Liver (tissue), 8 donors: ENCODE measurements at regions not wholly inside any gene's neighbourhood (a gene's known extent, or its start where the extent isn't known, plus 50 kb on each side); places are given as distances from the start of the nearest gene placed in this dataset.

ENCODE experiments used
- DNase-seq: peaks from one replicate; pipeline ENCODE4 v3.0.0-alpha.2; 2017; ENCODE audit warnings: low spot score
- H3K27ac ChIP-seq, 2 donors: one replicate each; pipeline ENCODE4 v1.7.0; 2013; ENCODE audit warnings: inconsistent platforms in 2 of 2, low read length in 2 of 2, control low read depth in 1 of 2, low read depth in 1 of 2, mild to moderate bottlenecking in 1 of 2
- H3K27me3 ChIP-seq, 4 donors: one replicate each; pipeline versions ENCODE4 v1.6.1 to v1.7.0; 2013; ENCODE audit warnings: low read length in 3 of 4, inconsistent platforms in 1 of 4, mild to moderate bottlenecking in 1 of 4, moderate library complexity in 1 of 4; ENCODE audit not compliant: control insufficient read depth in 4 of 4, insufficient read depth in 4 of 4
- H3K36me3 ChIP-seq, 4 donors: one replicate each; pipeline versions ENCODE4 v1.6.1 to v1.7.0; 2013; ENCODE audit warnings: low read length in 3 of 4, mild to moderate bottlenecking in 3 of 4, low read depth in 1 of 4, moderate library complexity in 1 of 4; ENCODE audit not compliant: control insufficient read depth in 4 of 4, insufficient read depth in 3 of 4
- H3K4me1 ChIP-seq, 4 donors: one replicate each; pipeline versions ENCODE4 v1.6.1 to v1.7.0; 2013; ENCODE audit warnings: low read length in 3 of 4, mild to moderate bottlenecking in 3 of 4, moderate library complexity in 1 of 4; ENCODE audit not compliant: control insufficient read depth in 4 of 4, insufficient read depth in 4 of 4
- H3K4me3 ChIP-seq, 3 donors: one replicate each; pipeline versions ENCODE4 v1.6.1 to v1.7.0; 2013; ENCODE audit warnings: low read length in 3 of 3, control low read depth in 1 of 3, low read depth in 1 of 3, mild to moderate bottlenecking in 1 of 3
- H3K9ac ChIP-seq, 2 donors: one replicate each; pipeline ENCODE4 v1.7.0; 2013; ENCODE audit warnings: low read length in 2 of 2, mild to moderate bottlenecking in 2 of 2, moderate library complexity in 2 of 2, control low read depth in 1 of 2, low read depth in 1 of 2
- H3K9me3 ChIP-seq, 4 donors: one replicate each; pipeline versions ENCODE4 v1.6.1 to v1.7.0; 2013; ENCODE audit warnings: low read length in 3 of 4; ENCODE audit not compliant: control insufficient read depth in 4 of 4
- EGR1 ChIP-seq, 2 donors: IDR thresholded peaks; 2 replicates each; pipeline ENCODE4 v1.6.1; 2016 to 2018; ENCODE audit warnings: antibody characterized with exemption in 2 of 2, low read depth in 2 of 2
- FOXA1 ChIP-seq: IDR thresholded peaks from 2 replicates; pipeline ENCODE4 v1.6.1; 2016; ENCODE audit warnings: antibody characterized with exemption
- FOXA2 ChIP-seq: IDR thresholded peaks from 2 replicates; pipeline ENCODE4 v1.6.1; 2016; ENCODE audit warnings: antibody characterized with exemption
- GABPA ChIP-seq, 2 donors: IDR thresholded peaks in 1 of 2; conservative IDR thresholded peaks in 1 of 2; 2 replicates each; pipeline ENCODE4 v1.6.1; 2016; ENCODE audit warnings: antibody characterized with exemption in 2 of 2, mild to moderate bottlenecking in 1 of 2, moderate library complexity in 1 of 2
- HNF4A ChIP-seq, 2 donors: conservative IDR thresholded peaks; 2 replicates each; pipeline ENCODE4 v1.6.1; 2016; ENCODE audit warnings: antibody characterized with exemption in 2 of 2, mild to moderate bottlenecking in 2 of 2
- HNF4G ChIP-seq: IDR thresholded peaks from 2 replicates; pipeline ENCODE4 v1.6.1; 2016; ENCODE audit warnings: antibody characterized with exemption
- JUND ChIP-seq, 2 donors: IDR thresholded peaks; 2 replicates each; pipeline ENCODE4 v1.6.1; 2016; ENCODE audit warnings: antibody characterized with exemption in 2 of 2
- NR2F2 ChIP-seq: IDR thresholded peaks from 2 replicates; pipeline ENCODE4 v1.6.1; 2016; ENCODE audit warnings: antibody characterized with exemption
- RAD21 ChIP-seq, 2 donors: IDR thresholded peaks; 2 replicates each; pipeline ENCODE4 v1.6.1; 2016; ENCODE audit warnings: antibody characterized with exemption in 2 of 2, mild to moderate bottlenecking in 2 of 2
- RXRA ChIP-seq, 2 donors: IDR thresholded peaks; 2 replicates each; pipeline ENCODE4 v1.6.1; 2017 to 2018; ENCODE audit warnings: antibody characterized with exemption in 2 of 2, mild to moderate bottlenecking in 1 of 2
- SP1 ChIP-seq: IDR thresholded peaks from 2 replicates; pipeline ENCODE4 v1.6.1; 2018; ENCODE audit warnings: antibody characterized with exemption, mild to moderate bottlenecking
- TAF1 ChIP-seq: conservative IDR thresholded peaks from 2 replicates; pipeline ENCODE4 v1.6.1; 2016; ENCODE audit warnings: antibody characterized with exemption, mild to moderate bottlenecking
- YY1 ChIP-seq: IDR thresholded peaks from 2 replicates; pipeline ENCODE4 v1.6.1; 2016; ENCODE audit warnings: antibody characterized with exemption, mild to moderate bottlenecking
- WGBS: extraction: QIAGEN DNeasy Blood & Tissue Kit; methylation state at CpG from one replicate; pipeline ENCODE4 v1.1.7; 2013; 5-methylcytosine and 5-hydroxymethylcytosine counted together
- TF ChIP-seq, protein P1 (sequence below): IDR thresholded peaks from 2 replicates; pipeline ENCODE4 v1.6.1; 2016; ENCODE audit warnings: antibody characterized with exemption
- TF ChIP-seq, protein P2 (sequence below): fragments of 150-350 bp; IDR thresholded peaks from 2 replicates; pipeline ENCODE4 v1.5.1; 2017; ENCODE audit warnings: improper control_type of control experiment, low read depth, low read length; ENCODE audit not compliant: missing input control
- TF ChIP-seq, protein P3 (sequence below): IDR thresholded peaks from 2 replicates; pipeline ENCODE4 v1.6.1; 2016; ENCODE audit warnings: antibody characterized with exemption
- TF ChIP-seq, protein P4 (sequence below): IDR thresholded peaks from 2 replicates; pipeline ENCODE4 v1.6.1; 2016; ENCODE audit warnings: antibody characterized with exemption, mild to moderate bottlenecking
- TF ChIP-seq, protein P5 (sequence below): IDR thresholded peaks from 2 replicates; pipeline ENCODE4 v1.6.1; 2016; ENCODE audit warnings: antibody characterized with exemption
- donor health status: healthy.
- donor health status: healthy.
- donor health status: healthy.
- donor health status: healthy.
- donor health status: healthy.

DNA sequence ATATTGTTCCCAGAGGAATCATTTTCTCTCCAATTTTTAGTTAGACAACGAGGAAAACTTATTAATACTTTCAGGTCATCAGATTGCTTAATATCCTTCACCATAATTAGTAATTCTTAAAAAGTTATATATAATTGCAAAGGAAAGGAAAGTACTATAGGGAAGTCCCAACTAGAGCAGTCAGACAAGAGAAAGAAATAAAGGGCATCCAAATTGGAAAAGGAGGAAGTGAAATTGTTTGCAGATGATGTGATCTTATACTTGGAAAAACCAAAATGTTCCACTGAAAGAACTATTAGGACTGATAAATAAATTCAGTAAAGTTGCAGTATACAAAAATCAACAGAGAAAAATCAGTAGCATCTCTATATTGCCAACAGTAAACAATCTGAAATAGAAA, 223.5 kb upstream of the MEF2C start:
- Histone ChIP-seq H3K9ac (no peak overlapping the region), H3K9me3 (no peaks in the 10 kb centered on the region), H3K4me3 (no peak overlapping the region), H3K27me3 (no peaks in the 10 kb centered on the region), H3K4me1 (no peaks in the 10 kb centered on the region), H3K36me3 (no peaks in the 10 kb centered on the region), H3K27ac (no peak overlapping the region)
- no peak for TF ChIP-seq FOXA1
- no peak for TF ChIP-seq HNF4G
- TF ChIP-seq, protein P1, sequence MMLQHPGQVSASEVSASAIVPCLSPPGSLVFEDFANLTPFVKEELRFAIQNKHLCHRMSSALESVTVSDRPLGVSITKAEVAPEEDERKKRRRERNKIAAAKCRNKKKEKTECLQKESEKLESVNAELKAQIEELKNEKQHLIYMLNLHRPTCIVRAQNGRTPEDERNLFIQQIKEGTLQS, result no peak
- no peak for TF ChIP-seq YY1
- TF ChIP-seq RXRA (IDR thresholded peaks at IDR 0.05), result no peak
- TF ChIP-seq TAF1, result no peak
- TF ChIP-seq, protein P2, sequence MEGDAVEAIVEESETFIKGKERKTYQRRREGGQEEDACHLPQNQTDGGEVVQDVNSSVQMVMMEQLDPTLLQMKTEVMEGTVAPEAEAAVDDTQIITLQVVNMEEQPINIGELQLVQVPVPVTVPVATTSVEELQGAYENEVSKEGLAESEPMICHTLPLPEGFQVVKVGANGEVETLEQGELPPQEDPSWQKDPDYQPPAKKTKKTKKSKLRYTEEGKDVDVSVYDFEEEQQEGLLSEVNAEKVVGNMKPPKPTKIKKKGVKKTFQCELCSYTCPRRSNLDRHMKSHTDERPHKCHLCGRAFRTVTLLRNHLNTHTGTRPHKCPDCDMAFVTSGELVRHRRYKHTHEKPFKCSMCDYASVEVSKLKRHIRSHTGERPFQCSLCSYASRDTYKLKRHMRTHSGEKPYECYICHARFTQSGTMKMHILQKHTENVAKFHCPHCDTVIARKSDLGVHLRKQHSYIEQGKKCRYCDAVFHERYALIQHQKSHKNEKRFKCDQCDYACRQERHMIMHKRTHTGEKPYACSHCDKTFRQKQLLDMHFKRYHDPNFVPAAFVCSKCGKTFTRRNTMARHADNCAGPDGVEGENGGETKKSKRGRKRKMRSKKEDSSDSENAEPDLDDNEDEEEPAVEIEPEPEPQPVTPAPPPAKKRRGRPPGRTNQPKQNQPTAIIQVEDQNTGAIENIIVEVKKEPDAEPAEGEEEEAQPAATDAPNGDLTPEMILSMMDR, result no peak
- TF ChIP-seq GABPA (IDR thresholded peaks at IDR 0.05 in 1 of 2, conservative IDR thresholded peaks at IDR 0.05 in 1 of 2), result no peak
- no peak for TF ChIP-seq JUND (IDR thresholded peaks at IDR 0.05)
- no peak for TF ChIP-seq FOXA2
- TF ChIP-seq SP1, result no peak
- TF ChIP-seq EGR1 (IDR thresholded peaks at IDR 0.05; ENCODE audit: low read depth in 2 of 2), result no peak
- TF ChIP-seq NR2F2, result no peak
- no peak for TF ChIP-seq HNF4A (conservative IDR thresholded peaks at IDR 0.05)
- no peak for TF ChIP-seq RAD21 (IDR thresholded peaks at IDR 0.05)
- TF ChIP-seq, protein P3, sequence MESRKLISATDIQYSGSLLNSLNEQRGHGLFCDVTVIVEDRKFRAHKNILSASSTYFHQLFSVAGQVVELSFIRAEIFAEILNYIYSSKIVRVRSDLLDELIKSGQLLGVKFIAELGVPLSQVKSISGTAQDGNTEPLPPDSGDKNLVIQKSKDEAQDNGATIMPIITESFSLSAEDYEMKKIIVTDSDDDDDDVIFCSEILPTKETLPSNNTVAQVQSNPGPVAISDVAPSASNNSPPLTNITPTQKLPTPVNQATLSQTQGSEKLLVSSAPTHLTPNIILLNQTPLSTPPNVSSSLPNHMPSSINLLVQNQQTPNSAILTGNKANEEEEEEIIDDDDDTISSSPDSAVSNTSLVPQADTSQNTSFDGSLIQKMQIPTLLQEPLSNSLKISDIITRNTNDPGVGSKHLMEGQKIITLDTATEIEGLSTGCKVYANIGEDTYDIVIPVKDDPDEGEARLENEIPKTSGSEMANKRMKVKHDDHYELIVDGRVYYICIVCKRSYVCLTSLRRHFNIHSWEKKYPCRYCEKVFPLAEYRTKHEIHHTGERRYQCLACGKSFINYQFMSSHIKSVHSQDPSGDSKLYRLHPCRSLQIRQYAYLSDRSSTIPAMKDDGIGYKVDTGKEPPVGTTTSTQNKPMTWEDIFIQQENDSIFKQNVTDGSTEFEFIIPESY, result no peak
- TF ChIP-seq, protein P4, sequence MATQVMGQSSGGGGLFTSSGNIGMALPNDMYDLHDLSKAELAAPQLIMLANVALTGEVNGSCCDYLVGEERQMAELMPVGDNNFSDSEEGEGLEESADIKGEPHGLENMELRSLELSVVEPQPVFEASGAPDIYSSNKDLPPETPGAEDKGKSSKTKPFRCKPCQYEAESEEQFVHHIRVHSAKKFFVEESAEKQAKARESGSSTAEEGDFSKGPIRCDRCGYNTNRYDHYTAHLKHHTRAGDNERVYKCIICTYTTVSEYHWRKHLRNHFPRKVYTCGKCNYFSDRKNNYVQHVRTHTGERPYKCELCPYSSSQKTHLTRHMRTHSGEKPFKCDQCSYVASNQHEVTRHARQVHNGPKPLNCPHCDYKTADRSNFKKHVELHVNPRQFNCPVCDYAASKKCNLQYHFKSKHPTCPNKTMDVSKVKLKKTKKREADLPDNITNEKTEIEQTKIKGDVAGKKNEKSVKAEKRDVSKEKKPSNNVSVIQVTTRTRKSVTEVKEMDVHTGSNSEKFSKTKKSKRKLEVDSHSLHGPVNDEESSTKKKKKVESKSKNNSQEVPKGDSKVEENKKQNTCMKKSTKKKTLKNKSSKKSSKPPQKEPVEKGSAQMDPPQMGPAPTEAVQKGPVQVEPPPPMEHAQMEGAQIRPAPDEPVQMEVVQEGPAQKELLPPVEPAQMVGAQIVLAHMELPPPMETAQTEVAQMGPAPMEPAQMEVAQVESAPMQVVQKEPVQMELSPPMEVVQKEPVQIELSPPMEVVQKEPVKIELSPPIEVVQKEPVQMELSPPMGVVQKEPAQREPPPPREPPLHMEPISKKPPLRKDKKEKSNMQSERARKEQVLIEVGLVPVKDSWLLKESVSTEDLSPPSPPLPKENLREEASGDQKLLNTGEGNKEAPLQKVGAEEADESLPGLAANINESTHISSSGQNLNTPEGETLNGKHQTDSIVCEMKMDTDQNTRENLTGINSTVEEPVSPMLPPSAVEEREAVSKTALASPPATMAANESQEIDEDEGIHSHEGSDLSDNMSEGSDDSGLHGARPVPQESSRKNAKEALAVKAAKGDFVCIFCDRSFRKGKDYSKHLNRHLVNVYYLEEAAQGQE, result no peak
- TF ChIP-seq, protein P5, sequence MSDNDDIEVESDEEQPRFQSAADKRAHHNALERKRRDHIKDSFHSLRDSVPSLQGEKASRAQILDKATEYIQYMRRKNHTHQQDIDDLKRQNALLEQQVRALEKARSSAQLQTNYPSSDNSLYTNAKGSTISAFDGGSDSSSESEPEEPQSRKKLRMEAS, result no peak
- 67% methylated on average over 1 of the region's 1 CpG for WGBS
- no peak for DNase-seq
